ENCODE measurements at regions not wholly inside any gene's neighbourhood (a gene's known extent, or its start where the extent isn't known, plus 50 kb on each side); places are given as distances from the start of the nearest gene placed in this dataset.

DNA sequence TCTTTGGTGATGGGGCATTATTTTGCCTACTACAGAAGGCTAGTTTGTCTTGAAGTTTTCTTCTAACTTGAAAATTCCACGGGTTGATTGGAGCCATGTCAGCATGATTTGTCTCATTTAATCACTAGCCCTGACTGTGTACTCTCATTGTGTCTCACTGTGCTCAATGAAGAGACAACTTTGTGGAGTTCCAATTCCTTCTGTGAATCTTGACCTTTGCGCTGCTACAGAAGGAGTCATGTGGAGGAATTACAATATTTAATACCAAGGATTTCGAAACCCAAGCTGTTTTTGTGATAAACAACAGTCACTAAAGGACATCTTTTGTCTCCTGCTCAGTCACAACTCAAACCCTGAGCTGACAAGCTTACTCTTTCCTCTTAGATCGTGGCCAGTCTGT lies 98.6 kb upstream of the ACTBL2 start:
- DNase-seq, result no peak

DNA sequence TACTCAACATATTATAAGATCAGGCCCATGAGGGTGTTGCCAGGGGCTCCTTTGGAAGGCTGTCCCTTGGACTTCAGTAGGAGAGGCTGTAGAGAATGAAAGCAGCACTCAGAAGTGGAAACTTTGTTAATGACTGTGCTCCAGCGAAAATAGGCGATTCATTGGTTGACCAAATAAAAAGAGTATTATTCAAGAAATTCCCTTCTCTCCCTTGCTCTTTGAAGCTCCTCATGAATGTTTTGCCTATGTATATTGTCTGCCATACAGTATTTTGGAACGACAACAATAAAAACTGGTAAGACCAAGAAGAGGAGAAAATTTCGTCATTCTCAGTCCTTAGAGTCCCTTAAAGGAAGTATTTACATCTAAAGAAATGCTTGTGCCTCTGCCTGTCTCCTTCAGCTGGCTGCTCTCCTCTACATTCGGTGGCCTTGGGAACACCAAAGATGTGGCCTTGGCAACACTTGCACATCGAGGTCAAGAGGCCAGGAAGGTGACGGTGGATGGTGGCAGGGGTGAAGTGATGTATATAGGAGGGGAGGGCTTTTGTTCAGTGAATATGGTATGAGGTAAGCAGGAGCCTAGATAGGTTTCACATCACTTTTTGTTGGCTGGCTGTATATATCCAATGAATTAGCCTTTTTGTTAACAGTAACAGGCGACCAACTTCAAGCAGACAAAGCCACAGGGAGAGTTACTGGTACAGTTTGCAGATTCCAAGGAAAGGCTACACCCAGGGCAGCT lies 95.0 kb upstream of the ACTBL2 start:
- DNase-seq, result no peak

DNA sequence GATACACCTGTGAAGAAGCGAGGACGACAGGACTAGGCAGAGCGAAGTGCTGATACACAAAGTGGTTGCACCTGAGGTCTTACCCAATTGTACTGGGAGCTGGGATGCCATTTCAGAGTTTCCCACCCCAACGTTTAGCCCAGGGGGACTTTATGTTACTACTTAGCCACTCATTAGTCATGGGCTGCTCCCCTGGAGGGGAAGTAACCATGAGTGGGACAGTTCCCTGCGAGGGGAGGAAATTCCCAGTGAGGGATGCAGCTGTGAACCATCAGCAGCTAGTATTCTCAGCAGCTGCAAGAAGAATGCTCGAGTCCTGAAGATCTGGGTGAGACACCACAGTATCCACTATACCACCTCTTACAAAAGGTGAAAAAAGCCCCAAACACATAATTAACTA lies 93.7 kb upstream of the ACTBL2 start:
- DNase-seq, result no peak

DNA sequence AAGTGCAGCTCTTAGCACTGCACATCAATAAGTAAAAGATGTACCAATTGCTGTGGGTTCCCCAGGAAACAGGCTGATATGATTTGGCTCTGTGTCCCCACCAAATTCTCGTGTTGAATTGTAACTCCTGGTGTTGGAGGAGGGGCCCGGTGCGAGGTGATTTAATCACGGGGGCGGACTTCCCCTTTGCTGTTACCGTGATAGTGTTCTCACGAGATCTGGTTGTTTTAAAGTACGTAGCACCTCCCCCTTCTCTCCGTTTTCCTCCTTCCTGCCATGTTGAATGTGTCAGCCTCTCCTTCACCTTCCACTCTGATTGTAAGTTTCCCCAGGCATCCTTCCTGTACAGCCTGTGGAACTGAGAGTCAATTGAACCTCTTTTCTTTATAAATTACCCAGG lies 93.2 kb upstream of the ACTBL2 start:
- DNase-seq, result no peak

DNA sequence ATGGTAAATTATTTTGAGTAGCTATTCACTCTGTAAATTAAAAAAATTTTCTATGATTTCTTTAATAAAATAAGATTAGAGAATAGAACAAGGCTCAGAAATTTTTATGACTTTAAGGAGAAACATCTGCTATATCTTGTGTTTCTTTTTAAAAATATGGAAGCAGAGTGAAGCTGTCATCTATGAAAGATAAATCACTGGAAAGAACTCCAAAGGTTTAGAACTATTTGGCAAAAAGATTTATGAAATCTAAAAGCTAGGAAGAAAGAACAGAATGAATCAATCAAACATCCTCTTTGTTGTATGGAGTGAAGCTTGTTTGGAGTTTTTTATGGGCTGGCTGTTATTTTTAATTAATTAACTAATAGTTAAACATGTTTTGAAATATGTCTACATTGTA lies 89.8 kb upstream of the ACTBL2 start:
- no peak for DNase-seq

DNA sequence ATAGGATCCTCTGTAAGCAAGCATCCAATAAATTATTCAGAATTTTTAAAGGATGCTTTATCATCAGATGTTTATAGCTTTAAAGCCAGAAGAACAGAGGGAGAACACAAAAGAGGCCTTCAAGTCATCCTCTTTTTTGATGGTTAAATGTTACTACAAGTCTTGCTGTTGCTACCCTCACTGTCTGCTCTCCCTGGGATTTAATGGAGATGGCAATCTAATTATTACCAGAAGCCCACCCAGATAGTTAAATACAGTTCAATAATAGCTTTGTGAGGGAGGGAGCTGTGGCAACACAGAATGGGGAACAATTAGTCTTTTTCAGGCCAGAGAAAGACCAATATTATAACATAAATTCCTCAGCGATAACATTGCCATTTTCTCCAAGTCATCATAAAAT lies 87.0 kb upstream of the ACTBL2 start:
- DNase-seq, result no peak

DNA sequence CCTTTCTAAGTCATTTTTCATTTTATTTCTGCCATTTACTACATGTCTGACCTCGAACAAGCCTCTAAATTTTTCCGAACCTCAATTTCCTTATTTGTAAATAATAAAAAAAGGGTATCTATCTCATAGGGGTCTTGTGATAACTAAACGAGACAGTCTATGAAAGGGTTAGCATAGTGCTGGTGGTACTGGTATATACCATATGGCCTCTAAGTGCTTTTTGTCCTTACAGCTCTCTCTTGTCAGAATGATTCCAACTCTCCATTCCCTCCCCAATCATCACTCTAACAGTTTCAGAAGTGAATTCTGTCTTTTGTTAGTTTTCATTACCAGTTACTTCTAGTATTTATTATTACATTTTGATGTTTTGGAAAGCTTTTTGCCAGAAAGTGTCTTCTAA lies 85.5 kb upstream of the ACTBL2 start:
- no peak for DNase-seq

DNA sequence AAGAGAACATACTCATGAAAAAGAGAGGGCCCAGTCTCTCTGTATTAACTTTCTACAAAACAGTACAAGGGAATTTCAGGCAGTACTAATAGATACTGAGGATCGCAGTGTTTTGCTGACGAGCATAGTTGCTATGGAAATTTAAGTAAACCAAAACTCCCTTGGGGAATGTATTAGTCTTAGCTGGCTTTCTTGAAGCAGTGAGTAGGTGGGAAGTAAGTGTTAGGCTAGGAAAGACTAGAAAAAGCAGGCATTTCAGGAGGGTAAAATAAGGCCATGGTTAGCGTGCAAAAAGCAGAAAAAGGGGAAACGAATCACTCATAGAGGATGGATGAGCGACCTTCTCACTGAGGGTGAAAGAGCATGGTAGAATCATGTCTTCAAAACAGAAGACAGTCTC lies 84.3 kb upstream of the ACTBL2 start:
- DNase-seq, result no peak

DNA sequence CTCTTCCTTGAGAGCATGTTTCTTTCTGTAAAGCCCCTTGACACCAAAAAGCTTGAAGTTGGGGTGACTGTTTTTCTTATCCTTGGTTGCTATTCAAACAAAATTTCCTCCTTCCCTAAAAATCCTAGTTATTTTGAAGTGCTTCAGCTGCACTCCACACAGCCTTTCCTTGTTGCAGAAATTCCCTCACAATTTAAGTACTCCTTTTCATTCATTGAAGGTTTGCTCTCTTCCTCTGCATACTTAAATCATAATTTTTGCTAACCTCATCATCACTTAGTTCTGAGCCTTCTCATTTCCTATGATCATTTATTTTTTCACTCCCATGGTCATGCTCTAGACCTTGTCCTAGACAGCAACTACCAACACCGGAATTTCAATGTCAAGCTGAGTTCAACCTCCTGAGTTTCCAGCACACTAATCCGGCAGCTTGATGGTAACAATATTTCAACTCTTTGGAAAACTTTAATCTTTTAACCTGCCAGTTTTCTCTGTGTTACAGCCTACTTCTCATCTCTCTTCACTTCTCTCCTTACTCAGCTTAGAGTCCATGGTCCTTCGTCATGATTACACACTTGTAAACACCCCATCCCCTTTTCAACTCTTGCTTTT lies 78.7 kb upstream of the ACTBL2 start:
- DNase-seq, result no peak

DNA sequence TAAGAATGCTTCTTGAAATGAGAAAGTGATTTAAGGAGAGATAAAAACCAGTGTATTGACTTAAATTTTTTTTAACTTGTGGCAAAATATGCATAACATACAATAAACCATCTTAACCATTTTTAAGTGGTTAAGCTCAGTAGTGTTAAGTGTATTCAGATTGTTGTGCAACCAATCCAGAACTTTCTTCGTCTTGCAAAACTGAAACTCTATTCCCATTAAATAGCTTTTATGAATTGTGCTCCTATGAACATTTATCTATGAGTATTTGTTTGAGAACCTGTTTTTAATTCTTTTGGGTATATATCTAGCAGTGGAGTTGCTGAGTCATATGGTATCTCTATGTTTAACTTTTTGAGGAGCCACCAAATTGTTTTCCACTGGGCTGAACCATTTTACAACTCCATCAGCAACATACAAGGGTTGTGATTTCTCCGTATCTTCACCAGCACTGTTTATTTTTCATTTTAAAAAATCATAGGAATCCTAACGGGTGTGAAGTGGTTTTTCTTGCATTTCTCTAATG lies 76.6 kb upstream of the ACTBL2 start:
- no peak for DNase-seq

DNA sequence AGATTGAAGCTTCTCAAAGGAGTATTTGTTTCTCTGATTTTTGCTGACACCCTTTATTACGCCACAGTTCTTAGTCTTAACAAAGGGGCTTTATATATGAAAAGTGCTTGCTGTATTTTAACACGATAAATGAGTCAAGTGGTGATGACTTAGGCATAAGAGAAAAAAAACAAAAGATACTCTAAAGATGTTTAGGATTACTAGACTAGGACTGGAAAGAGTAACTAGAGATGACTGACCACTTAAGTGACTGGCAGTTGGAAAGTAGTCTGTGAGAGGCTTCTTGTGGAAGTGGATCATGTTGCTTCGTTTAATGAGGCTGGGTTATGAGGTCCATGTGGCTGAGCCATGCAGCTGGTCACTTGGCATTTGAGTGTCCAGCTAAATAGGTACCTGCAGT lies 69.4 kb upstream of the ACTBL2 start:
- DNase-seq, result no peak

DNA sequence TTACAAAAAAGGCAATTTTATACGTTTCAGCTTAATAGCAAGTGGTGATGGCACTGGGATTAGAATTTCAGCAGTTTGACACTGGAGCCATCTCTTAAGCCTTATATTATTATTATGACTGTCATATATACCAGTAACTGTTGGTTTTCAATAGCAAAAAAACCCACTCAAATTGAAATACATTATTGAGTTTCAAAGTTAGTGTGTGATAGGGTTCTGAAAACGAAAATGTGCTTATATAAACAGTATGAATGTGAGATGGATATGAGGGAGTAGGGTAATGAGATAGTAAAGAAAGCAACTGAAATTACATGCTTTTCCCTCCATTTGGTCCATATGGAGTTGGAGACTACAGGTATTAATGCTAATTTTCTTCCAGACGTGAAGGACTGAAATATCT lies 68.6 kb upstream of the ACTBL2 start:
- DNase-seq, result no peak

DNA sequence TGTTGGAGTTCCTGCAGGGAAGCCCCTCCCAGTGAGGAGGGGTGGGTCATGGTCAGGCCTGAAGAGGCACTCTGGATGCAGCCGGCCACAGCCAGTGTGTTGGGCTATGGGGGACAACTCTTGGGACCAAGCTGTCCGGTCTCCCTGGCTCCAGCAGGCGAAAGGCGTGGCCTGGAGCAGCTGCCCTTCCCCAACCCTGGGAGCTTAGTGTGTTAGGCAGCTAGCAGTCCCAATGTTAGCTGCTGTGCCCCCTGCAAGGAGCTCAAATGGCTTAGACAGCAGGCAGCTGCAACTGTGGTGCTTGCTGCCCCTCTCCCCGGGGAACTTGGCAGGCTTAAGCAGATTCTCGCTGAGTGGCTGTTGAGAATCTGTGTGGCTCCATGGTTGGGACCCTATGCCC lies 67.5 kb upstream of the ACTBL2 start:
- no peak for DNase-seq

DNA sequence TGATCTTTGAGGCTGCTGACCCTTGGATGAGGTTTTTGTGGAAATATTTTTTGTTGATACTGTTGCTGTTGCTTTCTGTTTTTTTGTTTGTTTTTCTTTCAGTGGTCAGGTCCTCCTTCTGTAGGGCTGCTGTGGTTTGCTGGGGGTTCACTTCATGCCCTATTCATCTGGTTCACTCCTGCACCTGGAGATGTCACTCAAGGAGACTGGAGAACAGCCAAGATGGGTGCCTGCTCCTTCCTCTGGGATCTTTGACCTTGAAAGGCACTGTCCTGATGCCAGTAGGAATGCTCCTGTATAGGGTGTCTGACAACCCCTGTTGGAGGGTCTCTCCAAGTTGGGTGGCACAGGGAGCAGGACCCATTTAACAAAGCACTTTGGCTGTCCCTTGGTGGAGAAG lies 67.0 kb upstream of the ACTBL2 start:
- no peak for DNase-seq

DNA sequence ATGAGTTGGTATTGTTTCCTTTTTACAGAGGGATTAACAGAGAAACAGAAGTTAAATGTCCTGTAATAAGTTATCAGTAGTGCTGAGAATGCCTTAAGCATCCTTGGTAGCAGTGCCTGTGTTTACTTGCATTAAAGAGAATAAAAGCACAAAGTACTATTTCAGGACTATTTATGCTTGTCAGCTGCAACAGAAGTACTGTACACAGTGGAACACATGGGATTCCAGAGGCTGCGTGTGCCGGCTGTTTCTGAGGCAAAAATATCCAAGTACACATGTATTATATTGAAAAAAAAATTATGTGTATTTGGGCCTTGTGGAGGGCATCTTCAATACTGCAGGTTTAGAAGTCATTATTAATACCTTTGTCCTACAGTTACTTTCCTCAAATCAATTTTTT lies 58.2 kb upstream of the ACTBL2 start:
- no peak for DNase-seq

DNA sequence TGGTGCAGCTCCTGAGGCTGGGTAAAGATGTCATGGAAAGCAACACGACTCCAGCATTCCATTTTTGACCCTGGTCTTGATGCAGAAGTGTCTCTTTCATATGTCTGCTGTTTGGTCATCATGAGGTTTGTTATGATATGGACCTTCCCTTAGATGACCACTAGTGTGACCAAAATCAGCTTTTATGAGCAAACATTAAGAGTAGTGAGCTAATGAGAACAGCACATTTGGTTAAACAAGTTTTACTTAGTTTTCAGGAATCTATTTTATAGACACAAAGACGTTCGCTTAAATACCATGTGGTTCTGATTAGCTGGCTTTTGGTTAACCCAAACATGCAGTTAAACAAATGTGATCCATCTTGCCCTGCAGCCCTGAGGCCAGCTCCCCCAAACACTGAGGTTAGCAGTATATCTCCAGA lies 56.7 kb upstream of the ACTBL2 start:
- DNase-seq, result no peak

DNA sequence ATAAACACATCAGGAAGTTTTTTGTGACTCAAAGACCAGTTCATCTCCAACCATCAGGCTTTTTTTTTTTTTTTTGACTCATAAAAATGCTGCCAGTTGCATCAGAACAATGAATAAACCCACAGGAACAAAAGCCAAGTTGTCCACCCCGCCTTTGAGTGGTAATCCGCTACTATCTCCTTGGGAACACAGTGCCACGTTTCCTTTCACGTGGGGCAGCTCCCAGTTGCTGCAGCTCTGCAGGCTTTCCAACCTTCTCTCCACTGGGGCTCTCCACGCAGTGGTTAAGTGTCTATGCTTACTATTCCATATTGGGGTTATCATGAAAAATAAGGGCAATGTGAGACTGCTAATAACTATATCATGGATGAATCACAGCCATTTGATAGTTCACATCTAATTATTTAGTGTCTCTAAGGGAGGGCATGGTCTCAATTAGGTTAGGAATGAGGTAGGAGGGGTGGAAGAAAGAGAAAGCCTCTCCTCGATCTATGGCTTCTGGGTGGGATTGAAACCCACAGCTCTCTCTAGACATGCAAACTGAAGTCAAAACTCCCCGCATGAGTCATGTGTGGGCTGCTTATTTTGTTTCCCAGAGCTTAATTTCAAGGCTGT lies 55.8 kb upstream of the ACTBL2 start:
- DNase-seq, result peak in 1 of 2 experiments; percentile 7

DNA sequence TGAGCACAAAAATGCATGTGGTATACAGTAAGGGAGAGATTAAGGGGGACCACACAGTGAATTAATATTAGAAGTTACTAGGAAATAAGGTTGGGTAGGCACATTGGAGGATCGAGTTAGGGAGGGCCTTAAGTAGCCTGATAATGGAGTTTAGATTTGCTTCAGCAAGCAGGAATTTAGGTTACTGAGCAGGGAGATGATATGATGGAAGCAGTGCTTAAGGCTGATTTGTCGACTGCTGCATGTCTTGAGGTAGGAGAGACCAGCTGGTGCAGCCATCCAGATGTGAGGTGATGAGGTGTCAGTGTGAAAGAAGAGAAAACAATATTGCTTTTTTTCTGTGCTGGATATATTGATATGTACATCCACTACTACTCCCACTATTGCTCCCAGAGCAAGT lies 55.2 kb upstream of the ACTBL2 start:
- DNase-seq, result no peak

DNA sequence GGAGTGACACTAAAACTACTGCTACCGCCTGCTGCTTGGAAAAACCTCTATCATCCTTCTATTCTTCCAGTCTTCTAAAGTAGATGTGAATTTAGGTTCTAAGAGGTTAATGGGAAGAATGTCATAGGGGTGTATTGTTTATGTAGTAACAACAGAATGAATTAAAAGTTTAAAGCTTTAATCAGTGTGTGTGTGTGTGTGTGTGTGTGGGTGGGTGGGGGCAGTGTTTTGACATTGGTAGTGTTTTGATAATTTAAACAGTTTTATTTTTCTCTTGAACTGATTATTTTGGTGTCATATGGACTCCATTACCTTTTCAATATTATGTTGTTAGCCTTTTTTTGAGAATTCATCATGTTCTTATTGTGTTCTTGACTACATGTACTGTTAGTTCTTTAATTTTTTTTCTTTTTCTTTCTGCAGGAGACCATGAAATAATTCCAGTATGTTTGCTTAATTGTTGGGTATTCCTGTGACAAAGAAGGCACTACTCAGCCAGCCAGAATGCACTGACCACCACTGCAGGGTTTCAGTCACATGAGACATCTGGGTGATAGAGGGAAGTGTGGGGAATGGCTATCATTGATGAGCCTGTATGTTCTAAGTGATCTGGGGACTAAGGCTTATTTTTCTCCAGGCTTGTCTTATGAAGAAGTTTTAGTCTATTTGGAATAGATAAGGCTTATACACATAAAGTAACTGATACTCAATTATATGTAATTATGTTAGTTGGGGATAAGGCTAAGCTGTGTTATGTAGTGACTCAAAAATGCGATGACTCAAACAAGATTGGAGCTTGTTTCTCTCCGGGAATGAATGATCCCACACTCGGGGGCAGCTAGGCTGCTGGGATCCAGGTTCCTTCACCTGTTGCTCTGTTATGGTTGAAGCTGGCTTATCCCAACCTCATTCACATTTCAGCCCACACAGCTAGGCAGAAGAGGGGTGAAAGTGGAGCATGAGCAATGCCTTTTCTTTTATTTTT lies 50.2 kb upstream of the ACTBL2 start:
- DNase-seq, result no peak

Measured in activated CD4-positive, alpha-beta T cell treated with anti-CD3 and anti-CD28 coated beads, Interleukin-2, amount 50 U/mL, for 48 hours (primary cell).